B cell (primary cell): ENCODE measurements at regions not wholly inside any gene's neighbourhood (a gene's known extent, or its start where the extent isn't known, plus 50 kb on each side); places are given as distances from the start of the nearest gene placed in this dataset.

Experiments used
- CTCF ChIP-seq: fragments of 200-600 bp; IDR thresholded peaks from one replicate; pipeline ENCODE4 v1.8.0; 2022; ENCODE audit warnings: antibody characterized with exemption, mild to moderate bottlenecking
- EZH2 ChIP-seq: IDR thresholded peaks from 2 replicates; pipeline ENCODE4 v1.6.1; 2012; ENCODE audit warnings: borderline replicate concordance, low read depth, mild to moderate bottlenecking, moderate library complexity, low read length; ENCODE audit not compliant: insufficient read depth, poor library complexity, severe bottlenecking

GRCh38 chrX:113192418-113192817 lies 351.8 kb upstream of the AMOT start:
- TF ChIP-seq CTCF (no peak), EZH2 (no peak)
